Smooth muscle cell (in vitro differentiated cells): ENCODE measurements at regions not wholly inside any gene's neighbourhood (a gene's known extent, or its start where the extent isn't known, plus 50 kb on each side); places are given as distances from the start of the nearest gene placed in this dataset.

Experiments
- DNase-seq: peaks from one replicate; lab custom pipeline; 2025; ENCODE audit not compliant: unreplicated experiment; lab: John Stamatoyannopoulos, UW
- H2AFZ ChIP-seq: fragments of 200-600 bp; sonication (generic); 2 replicates; pipeline ENCODE4 v1.6.0; 2016; ENCODE audit warnings: antibody characterized with exemption, low read depth, mild to moderate bottlenecking
- H3F3A ChIP-seq: fragments of 200-600 bp; sonication (generic); 2 replicates; pipeline ENCODE4 v1.6.0; 2017; ENCODE audit warnings: antibody characterized with exemption, low read depth
- H3K27ac ChIP-seq: fragments of 200-600 bp; sonication (generic); 2 replicates; pipeline ENCODE4 v1.5.1; 2016; ENCODE audit warnings: low read depth, mild to moderate bottlenecking
- H3K27me3 ChIP-seq: fragments of 200-600 bp; sonication (generic); 2 replicates; pipeline ENCODE4 v1.6.1; 2016; ENCODE audit warnings: low read depth, mild to moderate bottlenecking
- H3K36me3 ChIP-seq: fragments of 200-600 bp; sonication (generic); 2 replicates; pipeline ENCODE4 v1.5.1; 2016; ENCODE audit warnings: low read depth
- H3K4me1 ChIP-seq: fragments of 200-600 bp; sonication (generic); 2 replicates; pipeline ENCODE4 v1.5.1; 2016; ENCODE audit warnings: low read depth
- H3K4me2 ChIP-seq: fragments of 200-600 bp; sonication (generic); 2 replicates; pipeline ENCODE4 v1.6.0; 2016; ENCODE audit warnings: mild to moderate bottlenecking
- H3K4me3 ChIP-seq: fragments of 200-600 bp; sonication (generic); 2 replicates; pipeline ENCODE4 v1.5.1; 2016; ENCODE audit warnings: mild to moderate bottlenecking
- H3K79me2 ChIP-seq: fragments of 200-600 bp; sonication (generic); 2 replicates; pipeline ENCODE4 v1.6.0; 2016; ENCODE audit warnings: low read depth, mild to moderate bottlenecking
- H3K9ac ChIP-seq: fragments of 200-600 bp; sonication (generic); 2 replicates; pipeline ENCODE4 v1.6.0; 2016; ENCODE audit warnings: low read depth
- H3K9me3 ChIP-seq: fragments of 200-600 bp; sonication (generic); replicated peaks from 2 replicates; pipeline ENCODE4 v1.5.1; 2016; ENCODE audit warnings: low read depth
- H4K20me1 ChIP-seq: fragments of 200-600 bp; sonication (generic); 2 replicates; pipeline ENCODE4 v1.6.0; 2016; ENCODE audit warnings: low read depth
- CTCF ChIP-seq: fragments of 200-600 bp; sonication (generic); IDR thresholded peaks from 2 replicates; pipeline ENCODE4 v1.5.1; 2017; ENCODE audit warnings: borderline replicate concordance, mild to moderate bottlenecking, antibody characterized with exemption; ENCODE audit not compliant: insufficient read depth, poor library complexity, severe bottlenecking
- WGBS: methylation state at CpG from one replicate; pipeline ENCODE4 v1.1.7; 2016; ENCODE audit warnings: low lambda C conversion rate; 5-methylcytosine and 5-hydroxymethylcytosine counted together

- Histone ChIP-seq H3K9ac (no peak overlapping the region), H3K4me2 (no peak overlapping the region), H3K4me3 (no peak overlapping the region), H3F3A (no peaks in the 10 kb centered on the region), H3K27ac (no peak overlapping the region), H3K4me1 (no peaks in the 10 kb centered on the region), H3K27me3 (no peaks in the 10 kb centered on the region), H2AFZ (no peak overlapping the region), H3K9me3 (no peaks in the 10 kb centered on the region), H4K20me1 (no peaks in the 10 kb centered on the region), H3K36me3 (no peaks in the 10 kb centered on the region), H3K79me2 (no peaks in the 10 kb centered on the region)
- WGBS, result 97% methylated on average over 3 of the region's 3 CpGs
- TF ChIP-seq CTCF, result no peak
- no peak for DNase-seq
Observed at GRCh38 chr2:234867882-234868285, 83.9 kb upstream of the SH3BP4 start.

GRCh38 chr2:234865586-234865985 is 86.2 kb upstream of the SH3BP4 start:
- no peak for DNase-seq
- WGBS, result 88% methylated on average over 2 of the region's 2 CpGs
- H2AFZ ChIP-seq, result no peak overlapping the region

GRCh38 chr2:234865040-234865439 is 86.8 kb upstream of the SH3BP4 start:
- Histone ChIP-seq H3K27ac (no peak overlapping the region), H3K4me1 (no peaks in the 10 kb centered on the region), H3K4me2 (no peak overlapping the region), H3K9me3 (no peaks in the 10 kb centered on the region), H3K4me3 (no peak overlapping the region), H3K36me3 (no peaks in the 10 kb centered on the region), H3K9ac (no peak overlapping the region), H3K79me2 (no peaks in the 10 kb centered on the region), H3F3A (peaks cover 7% of the 10 kb centered on the region), H3K27me3 (no peaks in the 10 kb centered on the region), H4K20me1 (no peaks in the 10 kb centered on the region), H2AFZ (no peak overlapping the region)
- TF ChIP-seq CTCF, result no peak
- no peak for DNase-seq
- WGBS, result 96% methylated on average over 5 of the region's 5 CpGs

More at GRCh38 chr2:234865586-234865985, 86.2 kb upstream of the SH3BP4 start:
- H3K27ac ChIP-seq, result no peak overlapping the region
- peaks cover 5% of the 10 kb centered on the region for H3F3A ChIP-seq
- no peaks in the 10 kb centered on the region for H3K4me1 ChIP-seq
- H3K27me3 ChIP-seq, result no peaks in the 10 kb centered on the region
- no peaks in the 10 kb centered on the region for H3K36me3 ChIP-seq
- no peak overlapping the region for H3K9ac ChIP-seq
- no peaks in the 10 kb centered on the region for H3K9me3 ChIP-seq
- H3K79me2 ChIP-seq, result no peaks in the 10 kb centered on the region
- no peak for TF ChIP-seq CTCF
- H3K4me2 ChIP-seq, result no peak overlapping the region
- no peak overlapping the region for H3K4me3 ChIP-seq
- no peaks in the 10 kb centered on the region for H4K20me1 ChIP-seq

GRCh38 chr2:234864506-234864905 is 87.3 kb upstream of the SH3BP4 start:
- TF ChIP-seq CTCF, result no peak
- H2AFZ ChIP-seq, result no peak overlapping the region
- H3K4me3 ChIP-seq, result no peak overlapping the region
- no peak for DNase-seq
- no peak overlapping the region for H3K4me2 ChIP-seq
- H3K9ac ChIP-seq, result no peak overlapping the region
- H3K9me3 ChIP-seq, result no peaks in the 10 kb centered on the region
- H3K27me3 ChIP-seq, result no peaks in the 10 kb centered on the region
- 87% methylated on average over 5 of the region's 5 CpGs for WGBS
- peaks cover 7% of the 10 kb centered on the region for H3F3A ChIP-seq
- H3K27ac ChIP-seq, result no peak overlapping the region
- H3K79me2 ChIP-seq, result no peaks in the 10 kb centered on the region
- H3K36me3 ChIP-seq, result no peaks in the 10 kb centered on the region
- H4K20me1 ChIP-seq, result no peaks in the 10 kb centered on the region
- no peaks in the 10 kb centered on the region for H3K4me1 ChIP-seq
